GM21576 (cell line): ENCODE measurements at regions not wholly inside any gene's neighbourhood (a gene's known extent, or its start where the extent isn't known, plus 50 kb on each side); places are given as distances from the start of the nearest gene placed in this dataset.

Experiments
- ATAC-seq: cut with Tn5 transposase; IDR thresholded peaks from one replicate; pipeline ENCODE4 v1.9.1; 2021; ENCODE audit warnings: mild to moderate bottlenecking, moderate library complexity; ENCODE audit not compliant: unreplicated experiment

DNA sequence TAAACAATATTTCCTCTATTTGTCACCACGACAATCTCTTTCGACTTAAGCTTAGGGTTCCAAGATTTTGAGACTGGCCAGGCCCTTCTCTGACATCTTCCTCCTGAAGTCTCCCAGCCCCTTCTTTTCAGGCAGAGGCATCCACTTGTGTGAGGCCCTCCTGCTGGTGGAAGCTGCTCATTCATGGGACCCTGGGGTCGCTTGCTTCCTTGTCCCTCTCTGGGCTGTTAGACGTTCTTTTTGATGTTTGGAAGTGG lies 188.2 kb upstream of the APCDD1 start:
- ATAC-seq: no peak

- ATAC-seq: no peak
These were observed 185.2 kb upstream of the APCDD1 start for GRCh38 chr18:10269261-10269660.

DNA sequence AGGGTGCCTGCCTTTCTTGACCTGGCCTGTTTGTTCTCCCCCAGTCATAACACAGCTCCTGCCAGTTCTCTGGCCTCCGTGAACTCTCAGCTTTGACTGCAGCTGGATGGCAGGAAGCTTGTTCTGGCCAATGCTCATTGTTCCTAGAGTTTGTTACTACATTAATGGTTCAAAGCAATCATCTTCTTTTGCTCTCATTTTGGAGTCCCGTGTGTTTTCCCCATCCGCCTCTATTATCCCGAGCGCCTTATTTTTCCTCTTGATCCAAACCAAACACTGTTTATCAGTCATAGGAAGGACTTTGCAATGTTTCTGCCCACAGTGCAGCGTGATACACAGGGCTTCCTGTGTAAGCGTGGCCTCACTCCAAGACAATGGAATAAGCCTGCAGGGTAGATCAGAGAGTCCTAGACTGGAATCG lies 184.3 kb upstream of the APCDD1 start:
- no peak for ATAC-seq

DNA sequence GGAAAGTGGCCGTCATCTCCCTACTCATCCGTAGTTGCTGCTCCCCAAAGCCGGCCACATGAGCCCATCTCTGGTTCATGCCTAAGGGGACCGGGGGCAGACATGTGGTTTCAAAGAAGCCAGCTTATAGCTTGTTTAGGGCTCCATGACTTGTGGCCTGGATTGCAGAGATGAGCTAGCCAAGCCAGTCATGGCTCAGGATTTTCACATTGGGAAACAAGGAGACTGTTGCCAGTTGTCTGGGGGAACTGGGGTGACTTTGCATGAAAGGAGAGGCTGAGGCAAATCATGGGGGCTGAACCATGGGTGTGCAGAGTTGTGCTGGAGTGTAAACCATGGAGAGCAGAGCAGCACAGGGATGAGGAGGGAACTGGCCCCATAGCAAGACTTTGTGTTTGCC lies 183.0 kb upstream of the APCDD1 start:
- no peak for ATAC-seq

- no peak for ATAC-seq
These were observed 180.1 kb upstream of the APCDD1 start for GRCh38 chr18:10274301-10274700.

GRCh38 chr18:10275486-10275885 lies 178.9 kb upstream of the APCDD1 start:
- no peak for ATAC-seq

GRCh38 chr18:10278265-10278664 lies 176.2 kb upstream of the APCDD1 start:
- no peak for ATAC-seq

DNA sequence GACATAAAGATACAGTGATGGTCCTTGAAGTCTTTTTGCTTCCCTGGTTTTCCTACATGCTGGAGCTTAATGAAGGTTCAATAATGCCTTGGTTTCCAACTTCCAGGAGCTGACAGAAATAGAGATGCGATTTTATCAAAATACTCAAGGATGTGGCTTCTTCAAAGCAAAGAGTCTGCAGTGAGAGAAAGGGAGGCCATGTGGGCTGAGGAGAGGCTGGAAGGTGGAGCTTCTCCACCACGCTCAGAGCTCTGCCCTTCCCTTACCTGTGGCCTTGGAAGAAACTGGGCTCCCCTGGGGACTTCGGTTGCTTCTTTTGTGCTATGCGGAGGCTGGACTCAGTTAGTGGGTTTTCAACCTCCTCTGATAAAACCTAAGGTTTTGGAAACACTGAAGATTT lies 175.0 kb upstream of the APCDD1 start:
- no peak for ATAC-seq

GRCh38 chr18:10279905-10280644 lies 174.4 kb upstream of the APCDD1 start:
- ATAC-seq: no peak

GRCh38 chr18:10284540-10285282 lies 169.7 kb upstream of the APCDD1 start:
- no peak for ATAC-seq

GRCh38 chr18:10285283-10285640 lies 169.2 kb upstream of the APCDD1 start:
- ATAC-seq: no peak

- ATAC-seq: no peak
These were observed 167.8 kb upstream of the APCDD1 start for GRCh38 chr18:10286580-10287150.

DNA sequence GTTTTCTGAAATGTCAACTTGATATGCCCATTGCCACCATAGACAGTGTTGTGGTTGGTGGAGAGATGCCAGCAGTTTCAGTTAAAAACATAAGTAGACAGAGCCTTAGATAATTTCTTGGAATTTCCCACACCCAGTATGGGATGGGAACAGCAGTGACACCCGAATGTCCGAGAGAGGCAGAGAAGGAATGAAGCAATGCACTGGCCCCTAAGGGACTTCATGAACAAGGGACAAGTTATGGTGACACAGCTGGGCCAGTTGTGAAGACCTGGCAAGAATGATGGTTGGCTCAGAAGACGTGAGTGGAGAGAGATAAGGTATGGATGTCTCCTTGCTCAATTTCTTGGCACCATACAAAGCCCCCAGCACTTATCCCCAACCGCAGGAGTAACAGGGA lies 165.2 kb upstream of the APCDD1 start:
- no peak for ATAC-seq

DNA sequence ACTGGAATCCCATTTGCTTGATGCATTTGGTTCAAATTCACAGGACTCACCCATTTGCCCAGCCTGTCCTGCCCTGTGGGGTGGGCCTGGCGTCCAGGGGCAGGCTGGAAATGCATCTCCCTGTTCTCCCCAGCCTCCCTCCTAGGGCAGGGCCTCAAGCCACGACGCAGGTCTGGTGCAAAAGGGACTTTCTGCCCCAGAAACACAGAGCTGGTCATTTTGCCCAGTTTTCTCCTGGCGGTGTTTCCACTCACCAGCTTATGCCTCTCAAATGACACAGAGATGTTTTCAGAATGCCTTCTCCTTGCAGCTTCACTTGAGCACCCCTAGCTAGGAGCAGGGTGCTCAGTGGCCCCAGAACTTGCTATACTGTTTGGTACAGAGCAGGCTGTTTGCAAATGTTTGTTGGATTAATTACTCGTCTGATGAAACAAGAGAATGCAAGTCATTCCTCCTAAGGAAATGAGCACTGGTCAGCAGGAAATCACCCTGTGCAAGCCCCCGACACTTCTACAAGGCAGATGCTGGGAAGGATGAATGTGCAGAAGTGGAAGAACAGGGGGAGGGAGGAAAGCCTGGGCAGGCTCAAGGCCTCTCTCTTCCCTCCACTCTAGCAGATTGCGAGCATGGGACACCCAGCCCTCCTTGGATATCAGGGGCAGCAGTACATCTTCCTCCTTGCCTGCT lies 164.3 kb upstream of the APCDD1 start:
- no peak for ATAC-seq

GRCh38 chr18:10290638-10291235 lies 163.7 kb upstream of the APCDD1 start:
- ATAC-seq: no peak

DNA sequence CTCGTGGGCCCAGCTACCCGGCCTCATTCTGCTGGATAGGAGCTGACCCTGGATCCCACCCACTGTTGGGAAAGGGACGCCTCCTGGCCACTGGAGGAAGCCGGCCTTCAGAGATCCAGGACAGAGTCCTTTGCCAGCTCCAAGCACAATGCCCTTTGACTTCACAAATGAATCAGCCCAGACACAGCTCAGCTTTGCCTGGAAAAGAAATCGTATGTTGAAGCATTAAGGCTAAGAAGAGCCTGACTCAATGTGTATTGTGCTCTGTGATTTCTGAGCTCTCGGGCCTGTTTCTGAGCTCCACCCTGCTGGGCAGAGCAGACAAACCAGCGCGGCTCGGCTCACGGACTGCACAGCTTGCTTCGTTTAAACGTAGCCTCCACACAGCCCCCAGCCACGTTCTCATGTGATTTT lies 162.9 kb upstream of the APCDD1 start:
- no peak for ATAC-seq

DNA sequence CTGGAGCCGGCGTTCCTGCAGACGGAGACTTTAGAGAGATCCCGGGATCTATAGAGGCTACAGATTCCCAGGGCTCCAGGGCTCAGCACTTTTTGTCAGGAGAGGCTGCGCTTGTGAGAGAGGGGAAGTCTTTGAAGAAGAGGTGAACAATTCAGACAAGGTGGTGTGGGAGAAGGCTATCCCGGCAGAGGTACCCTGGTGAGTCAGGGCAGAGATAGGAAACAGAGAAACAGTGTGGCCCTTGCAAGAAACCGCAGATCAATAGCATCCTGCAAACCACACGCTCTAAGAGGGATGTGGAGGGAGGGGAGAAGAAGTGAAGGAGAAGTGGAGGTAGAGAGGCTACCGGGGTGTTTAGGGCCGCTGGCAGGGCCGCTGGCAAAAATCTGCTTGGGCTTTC lies 160.5 kb upstream of the APCDD1 start:
- no peak for ATAC-seq

DNA sequence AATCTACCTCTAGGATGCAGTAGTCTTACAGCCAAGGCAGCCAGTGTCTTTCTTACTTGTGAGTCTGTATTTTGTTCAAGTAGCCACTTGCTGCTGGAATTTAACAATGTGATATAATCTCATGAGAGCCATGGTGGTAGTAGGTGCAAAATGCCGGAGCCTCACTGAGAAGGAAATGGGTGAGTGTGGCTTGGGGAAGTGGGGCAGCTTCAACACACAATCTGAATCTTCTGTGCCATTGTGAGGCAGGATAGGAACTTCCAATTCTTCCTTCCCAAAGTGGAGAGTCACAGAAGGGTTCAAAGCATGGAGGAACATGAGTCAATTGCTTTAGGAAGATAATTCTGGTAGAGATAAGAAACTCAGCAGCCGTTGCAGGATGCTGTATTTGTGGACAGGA lies 158.7 kb upstream of the APCDD1 start:
- ATAC-seq: no peak

- ATAC-seq: no peak
These were observed 157.9 kb upstream of the APCDD1 start for GRCh38 chr18:10296491-10296890.

- no peak for ATAC-seq
These were observed 157.3 kb upstream of the APCDD1 start for GRCh38 chr18:10297086-10297485.

DNA sequence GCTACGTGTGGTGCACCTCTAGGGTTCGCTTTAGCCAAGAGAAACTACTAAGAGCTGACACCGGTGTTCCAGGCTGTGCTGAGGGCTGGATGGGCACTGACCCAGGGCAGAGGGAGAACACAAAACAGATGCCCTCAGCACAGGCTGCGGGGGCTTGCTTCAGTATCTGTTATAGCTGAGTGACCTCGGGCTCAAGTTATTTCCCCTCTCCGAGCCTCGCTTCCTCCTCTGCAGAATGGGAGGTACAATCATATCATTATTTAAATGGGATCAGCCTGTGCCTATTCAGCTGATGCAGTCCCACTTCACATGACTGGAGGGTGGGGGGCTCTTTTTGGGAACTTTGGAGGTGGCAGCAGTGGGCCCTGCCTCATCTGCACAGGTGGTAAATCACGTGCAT lies 156.1 kb upstream of the APCDD1 start:
- ATAC-seq: no peak

GRCh38 chr18:10299643-10300042 lies 154.8 kb upstream of the APCDD1 start:
- ATAC-seq: no peak
